ENCODE measurements at regions not wholly inside any gene's neighbourhood (a gene's known extent, or its start where the extent isn't known, plus 50 kb on each side); places are given as distances from the start of the nearest gene placed in this dataset.
"Not testable (repeated sequence)": the region's sequence is repeated elsewhere in the genome, so short reads cannot be mapped to it uniquely, and the experiment has no call there.

DNA sequence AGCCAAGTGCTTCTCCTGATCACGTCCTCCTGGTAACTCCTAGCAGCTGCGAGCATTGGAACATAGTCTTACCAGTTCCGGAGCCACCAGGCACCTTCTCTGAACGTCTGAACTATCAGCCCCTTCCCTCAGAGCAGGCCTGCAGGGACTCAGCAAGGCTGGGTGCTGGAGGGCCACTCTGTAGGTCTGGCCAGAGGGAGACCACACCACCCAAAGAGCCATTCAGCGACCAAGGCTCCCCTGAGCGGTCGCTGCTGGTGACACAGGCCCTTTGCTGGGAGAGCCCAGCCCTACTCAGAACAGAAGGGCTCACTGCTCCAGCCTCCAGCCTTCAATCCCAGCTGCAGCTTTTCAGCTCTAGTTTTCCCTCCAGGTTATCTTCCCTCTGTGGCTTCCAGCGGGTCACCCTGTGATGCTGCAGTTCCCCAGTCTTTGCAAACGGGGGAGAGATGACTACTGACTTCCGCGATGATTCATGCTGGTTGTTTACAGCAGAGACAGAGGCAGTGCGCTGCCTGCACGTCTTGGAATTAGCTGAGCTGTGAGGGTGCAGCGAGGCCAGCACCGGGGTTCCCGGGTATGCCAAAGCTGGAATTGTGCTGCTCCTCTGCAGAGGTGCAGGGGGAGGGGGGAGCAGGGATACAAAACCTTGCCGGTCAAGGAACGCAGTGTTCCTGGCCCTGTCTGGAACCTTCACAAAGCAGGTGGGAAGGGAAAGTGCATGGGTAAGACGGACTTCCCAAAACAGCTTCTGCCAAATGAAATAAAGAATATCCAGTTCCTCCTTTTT is 161.4 kb downstream of the LY86 start:
- no peak for DNase-seq

DNA sequence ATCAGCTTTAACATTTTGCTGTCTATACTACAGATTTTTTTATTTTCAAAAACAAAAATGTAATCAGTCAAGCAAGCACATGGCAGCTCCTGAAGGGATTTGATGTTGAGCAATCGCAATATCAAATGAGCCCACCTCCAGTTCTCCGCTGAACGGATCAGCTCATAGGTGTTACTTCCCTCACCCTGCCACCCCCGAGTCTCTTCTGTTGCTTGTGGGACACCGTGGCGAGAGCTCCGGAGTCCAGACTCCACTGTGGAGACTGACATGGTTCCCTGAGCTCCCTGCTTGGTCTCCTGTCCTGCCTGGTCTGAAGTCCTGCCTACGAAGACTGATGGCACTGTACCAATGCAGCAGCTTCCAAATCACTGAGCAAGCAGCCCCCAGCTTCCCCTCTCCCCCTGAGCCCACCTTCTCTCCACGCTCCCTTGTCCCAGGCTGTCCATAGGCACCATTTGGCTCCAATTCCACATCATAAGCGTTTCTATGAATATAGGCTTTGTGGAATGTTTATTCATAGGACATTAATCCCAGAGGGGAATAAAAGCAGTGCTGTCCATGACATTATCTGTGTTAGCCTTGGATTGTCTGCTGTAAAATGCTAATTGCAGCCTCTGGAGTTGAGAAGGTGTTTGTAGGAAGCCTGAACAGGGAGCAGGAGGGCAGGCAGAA is 162.2 kb downstream of the LY86 start:
- no peak for DNase-seq

DNA sequence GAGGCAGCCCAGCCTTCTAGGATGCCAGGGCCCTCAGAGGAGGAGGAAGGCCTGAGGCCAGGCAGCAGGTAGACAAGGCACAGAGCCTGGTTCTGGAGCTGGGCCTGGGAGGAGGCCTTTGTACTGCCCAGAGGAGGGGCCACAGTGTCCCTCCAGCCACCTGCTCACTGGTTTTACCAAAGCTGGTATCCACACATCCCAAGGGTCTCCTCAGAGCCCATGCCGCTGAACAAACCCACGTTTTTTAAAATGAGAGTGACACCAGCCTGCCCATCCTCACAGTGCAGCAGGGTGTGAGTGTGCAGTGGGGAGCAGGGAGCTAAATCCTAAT is 162.7 kb downstream of the LY86 start:
- DNase-seq = no peak

DNA sequence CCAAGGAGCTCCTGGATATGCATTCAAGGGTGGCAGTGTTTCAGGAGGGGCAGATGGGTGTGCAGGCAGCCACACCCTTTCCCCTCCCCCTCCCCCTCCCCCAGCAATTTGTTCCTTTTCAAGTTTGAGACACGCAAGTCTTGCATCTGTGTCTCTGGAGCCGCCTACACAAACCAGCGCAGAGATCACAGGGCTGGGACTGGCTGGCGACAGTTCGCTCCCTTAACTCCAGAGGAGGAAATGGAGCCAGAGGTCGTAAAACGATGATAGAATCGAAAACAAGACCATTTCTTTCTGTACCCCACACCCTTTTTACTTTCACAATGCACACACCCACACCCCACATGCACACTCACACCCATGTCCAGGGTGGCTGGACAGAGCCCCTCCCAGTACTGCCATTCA is 163.1 kb downstream of the LY86 start:
- DNase-seq = no peak

DNA sequence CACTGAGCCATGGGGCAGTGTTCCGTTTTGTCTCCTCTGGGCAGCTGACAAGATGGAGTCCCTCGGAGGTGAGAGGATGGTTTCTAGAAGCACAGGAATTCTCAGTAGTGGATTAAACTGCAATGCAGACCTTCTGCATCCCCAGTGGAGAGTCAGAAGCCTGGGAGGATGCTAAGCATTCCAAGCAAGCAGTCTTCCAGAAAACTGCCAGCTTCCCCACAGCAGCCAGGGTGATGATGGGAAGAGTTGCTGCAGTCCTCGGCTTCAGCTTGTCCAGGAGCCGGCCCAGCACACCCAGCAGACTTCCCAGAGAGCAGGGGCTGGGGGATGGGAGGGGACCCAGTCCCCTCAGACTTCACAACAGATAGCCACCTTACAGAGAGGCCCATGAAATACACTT is 163.6 kb downstream of the LY86 start:
- DNase-seq = no peak

DNA sequence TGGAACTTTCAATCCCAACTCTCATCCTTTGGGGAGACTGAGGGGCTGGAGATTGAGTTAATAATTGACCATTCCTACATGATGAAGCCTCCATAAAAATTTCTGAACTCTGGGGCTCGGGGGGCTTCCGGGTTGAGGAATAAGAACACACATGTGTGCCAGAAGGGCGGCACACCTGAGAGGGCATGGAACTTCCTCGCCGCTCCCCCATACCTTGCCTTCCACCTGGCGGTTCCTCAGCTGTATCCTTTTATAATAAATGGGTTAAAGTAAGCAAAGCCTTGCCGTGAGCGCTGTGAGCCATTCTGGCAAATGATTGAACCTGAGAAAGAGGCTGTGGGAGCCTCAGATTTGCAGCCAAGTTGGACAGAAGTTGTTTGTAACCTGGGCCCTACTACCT is 164.8 kb downstream of the LY86 start:
- no peak for DNase-seq

DNA sequence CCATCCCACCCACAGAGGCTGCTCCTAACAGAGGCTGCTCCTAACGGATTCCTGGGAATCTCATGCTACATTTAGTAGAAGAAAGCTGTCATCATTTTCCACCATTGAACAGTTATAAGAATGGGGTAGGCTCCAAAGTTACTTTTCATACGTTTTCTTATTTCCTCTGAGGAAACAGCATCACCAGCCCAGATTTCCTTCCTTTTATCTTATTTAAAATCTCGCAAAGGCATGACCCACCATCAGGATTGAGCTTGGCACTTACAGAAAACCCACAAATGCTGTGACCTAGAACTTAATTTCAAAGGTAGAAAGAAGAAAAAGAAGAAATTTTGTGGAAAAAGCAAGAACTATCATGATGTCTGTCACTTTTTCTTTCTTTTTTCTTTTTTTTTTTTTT is 168.0 kb downstream of the LY86 start:
- DNase-seq = no peak

DNA sequence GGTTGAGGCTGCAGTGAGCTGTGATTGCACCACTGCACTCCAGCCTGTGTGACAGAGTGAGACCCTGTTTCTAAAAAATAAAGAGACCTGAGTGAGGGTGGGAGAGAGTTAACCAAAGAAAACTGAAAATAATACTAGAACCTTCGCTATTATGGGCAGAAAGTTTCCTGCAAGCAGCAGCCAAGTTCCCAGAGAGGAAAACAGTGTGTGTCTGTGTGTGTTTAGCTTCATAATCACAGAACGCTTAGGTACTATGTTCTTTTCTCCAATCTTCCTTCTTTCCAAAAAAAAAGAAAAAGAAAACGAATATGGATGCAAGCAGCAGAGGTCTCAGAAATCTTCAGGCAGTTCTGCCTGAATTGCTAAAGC is 170.0 kb downstream of the LY86 start:
- no peak for DNase-seq

DNA sequence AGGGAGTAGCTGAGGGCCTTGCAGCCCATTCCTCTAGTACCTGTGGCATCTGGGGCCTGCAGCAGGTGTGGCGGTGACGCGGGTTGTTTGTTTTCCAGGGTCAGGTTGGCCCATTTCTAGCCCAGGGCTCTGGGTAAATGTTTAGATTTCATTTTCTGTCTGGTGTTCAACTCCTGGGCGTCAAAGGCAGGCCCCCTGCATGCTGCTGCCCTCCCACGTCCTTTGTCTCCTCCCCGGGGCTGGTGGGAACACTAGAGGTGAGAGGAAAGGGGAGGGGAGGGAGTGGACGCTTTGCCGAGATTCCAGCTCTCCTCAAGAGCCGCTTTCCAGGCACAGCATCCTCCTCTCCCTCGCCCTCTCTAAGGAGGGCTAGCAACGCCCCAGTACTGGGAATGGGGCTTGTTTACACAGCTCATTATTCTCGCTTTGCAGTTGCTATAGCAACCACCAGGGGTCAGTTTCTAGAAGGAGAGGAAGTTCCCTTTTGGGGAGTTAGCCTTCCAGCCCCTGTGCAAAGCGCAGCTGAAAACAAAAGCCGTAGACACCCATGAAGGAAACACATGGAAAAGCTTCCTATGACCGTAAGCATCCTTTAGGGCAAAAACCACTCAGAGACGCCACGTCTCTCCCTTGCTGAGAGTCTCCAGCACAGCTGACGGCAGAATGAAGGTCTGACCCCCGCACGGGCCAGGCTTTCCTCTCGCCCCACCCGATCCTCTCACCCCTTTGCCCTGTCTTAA is 170.6 kb downstream of the LY86 start:
- no peak for DNase-seq

DNA sequence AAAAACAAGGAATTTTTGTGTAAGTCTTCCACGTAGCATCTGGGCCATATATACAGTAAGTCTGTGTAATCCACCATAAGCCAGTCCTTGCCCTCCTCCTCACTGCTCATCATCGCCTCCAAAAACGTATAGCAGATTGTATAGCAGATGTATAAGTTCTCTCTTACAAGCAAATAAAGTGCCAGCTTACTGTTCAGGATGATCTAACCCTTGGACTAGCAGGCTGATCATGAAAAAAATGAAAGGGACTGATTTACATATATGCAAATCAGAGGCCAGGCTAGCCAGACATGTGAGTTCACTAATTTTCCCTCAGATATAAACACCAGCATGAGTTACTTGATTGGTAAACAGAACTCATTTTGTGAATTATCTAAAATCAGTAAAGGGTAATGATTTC is 171.5 kb downstream of the LY86 start:
- no peak for DNase-seq

DNA sequence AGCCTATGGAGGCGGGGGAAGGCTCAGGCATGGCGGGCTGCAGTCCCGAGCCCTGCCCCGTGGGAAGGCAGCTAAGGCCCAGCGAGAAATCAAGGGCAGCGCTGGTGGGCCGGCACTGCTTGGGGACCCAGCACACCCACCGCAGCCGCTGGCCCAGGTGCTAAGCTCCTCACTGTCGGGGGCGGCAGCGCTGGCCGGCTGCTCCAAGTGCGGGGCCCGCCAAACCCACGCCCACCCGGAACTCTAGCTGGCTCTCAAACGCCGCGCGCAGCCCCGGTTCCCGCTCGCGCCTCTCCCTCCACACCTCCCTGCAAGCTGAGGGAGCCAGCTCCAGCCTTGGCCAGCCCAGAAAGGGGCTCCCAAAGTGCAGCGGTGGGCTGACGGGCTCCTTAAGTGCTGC is 174.0 kb downstream of the LY86 start:
- not testable (repeated sequence) for DNase-seq

DNA sequence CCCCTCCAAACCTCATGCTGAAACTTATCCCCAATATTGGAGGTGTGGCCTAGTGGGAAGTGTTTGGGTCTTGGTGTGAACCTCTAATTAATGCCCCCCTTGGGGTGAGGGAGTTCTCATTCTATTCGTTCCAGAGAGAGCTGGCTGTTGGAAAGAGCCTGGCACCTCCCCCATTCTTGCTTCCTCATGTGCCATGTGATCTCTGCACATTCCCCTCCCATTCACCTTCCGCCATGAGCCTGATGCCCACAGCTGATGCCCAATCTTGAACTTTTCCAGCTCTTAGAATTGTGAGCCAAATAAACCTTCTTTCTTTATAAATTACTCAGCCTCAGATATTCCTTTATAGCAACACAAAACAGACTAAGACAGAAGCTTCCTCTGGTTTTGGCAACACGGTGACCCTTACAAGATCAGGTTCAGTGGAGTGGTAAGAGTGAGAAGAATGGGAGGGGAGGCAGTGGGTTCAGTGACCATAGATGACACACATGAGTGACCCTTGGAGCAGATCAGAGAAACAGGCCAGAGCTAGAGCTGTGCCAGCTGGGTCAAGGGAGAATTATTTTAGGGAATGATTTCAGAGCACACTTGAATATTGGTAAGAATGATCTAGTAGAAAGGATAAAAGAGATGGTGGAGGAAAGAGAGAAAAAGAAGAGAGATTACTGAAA is 176.4 kb downstream of the LY86 start:
- DNase-seq = no peak

DNA sequence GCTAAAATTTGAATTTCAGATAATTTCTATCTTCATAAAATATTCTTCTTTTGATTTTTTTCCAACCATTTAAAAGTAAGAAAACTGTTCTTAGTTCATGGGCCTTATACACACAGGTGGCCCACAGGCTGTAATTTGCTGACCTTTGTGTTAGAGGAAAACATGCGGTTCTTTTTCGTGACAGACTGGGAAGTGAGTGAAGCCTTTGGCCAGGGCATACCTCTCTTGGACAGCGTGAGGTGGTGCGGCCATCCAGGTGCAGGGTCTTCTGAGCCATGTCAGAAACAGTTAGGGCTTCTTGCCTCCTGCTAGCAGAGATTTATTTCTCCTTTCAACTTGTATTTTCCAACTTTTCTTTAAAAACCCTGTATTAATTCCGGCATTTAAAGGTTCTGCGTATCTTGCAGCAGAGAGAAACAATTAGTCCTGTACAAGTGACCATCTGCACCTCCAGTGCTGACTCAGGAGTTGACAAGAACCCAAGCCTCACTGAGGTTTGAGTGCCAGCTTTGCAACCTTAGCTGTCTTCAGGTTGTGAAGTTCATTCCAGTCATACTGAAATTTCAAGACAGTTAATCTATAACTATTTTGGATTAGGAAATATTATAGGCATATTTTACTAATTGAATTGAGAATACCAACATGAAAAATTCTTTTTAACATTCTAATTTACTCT is 177.8 kb downstream of the LY86 start:
- DNase-seq = no peak

DNA sequence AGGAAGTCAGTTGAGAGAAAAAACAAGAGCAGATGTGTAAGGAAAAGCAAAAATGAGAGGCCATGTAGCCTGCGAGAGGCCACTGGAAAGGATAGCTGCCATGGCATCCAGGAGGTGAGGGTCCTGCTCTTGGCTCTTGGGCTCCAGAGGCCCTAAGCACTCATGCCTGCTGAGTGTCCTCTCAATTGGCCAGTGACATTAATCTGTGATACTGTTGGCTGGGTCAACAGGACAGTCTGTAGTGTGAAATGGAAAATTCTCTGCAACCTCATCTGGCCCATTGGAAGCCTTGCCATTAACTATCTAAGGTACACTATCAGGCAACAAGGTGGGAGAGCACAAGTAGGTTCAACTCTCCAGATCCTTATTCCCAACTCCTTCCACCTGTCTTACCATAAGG is 180.9 kb downstream of the LY86 start:
- no peak for DNase-seq

DNA sequence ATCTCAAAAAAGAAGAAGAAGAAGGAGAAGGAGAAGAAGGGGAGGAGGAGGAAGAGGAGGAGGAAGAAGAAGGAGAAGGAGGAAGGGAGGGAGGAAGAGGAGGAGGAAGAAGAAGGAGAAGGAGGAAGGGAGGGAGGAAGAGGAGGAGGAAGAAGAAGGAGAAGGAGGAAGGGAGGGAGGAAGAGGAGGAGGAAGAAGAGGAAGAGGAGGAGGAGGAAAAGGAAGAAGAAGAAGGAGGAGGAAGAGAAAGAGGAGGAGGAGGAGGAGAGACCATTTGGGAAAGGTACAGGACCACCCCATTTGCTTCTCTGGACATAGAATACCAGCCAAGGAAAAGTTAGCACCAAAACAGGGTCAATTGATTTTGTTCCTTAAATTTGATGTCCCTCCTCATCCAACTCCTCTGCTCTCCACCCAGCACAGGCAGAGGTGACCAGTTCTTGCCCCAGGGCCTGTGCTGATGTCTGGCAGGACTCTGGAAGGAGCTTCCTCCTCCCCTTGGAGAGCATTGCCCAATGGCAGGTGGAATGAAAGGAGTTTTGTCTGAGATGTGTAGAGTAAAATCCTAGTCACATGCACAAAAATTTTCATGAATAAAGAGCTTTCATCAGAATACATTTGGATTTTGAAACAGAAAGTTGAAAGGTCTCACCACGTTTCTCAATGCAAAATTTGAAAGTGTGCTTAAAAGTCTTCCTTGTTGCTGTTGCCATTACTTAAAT is 182.9 kb downstream of the LY86 start:
- DNase-seq = no peak

DNA sequence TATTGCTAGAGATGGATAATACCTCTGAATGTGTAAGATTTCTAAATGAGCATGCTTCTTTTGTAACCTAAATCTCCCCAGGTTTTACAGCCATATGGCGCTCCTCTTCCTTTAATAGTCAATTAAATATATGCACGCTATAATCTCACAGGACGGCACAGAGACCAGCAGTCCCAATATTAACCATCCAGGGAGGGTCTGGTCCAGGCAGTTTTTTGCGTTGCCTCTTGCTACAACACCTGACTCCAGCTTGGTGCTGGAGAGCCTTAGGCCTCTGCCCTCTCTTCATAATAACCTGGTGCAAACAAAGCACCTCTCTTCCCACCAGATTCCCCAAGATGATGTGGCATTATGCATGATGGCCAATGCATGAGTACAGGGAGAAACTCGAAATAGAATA is 183.4 kb downstream of the LY86 start:
- no peak for DNase-seq

DNA sequence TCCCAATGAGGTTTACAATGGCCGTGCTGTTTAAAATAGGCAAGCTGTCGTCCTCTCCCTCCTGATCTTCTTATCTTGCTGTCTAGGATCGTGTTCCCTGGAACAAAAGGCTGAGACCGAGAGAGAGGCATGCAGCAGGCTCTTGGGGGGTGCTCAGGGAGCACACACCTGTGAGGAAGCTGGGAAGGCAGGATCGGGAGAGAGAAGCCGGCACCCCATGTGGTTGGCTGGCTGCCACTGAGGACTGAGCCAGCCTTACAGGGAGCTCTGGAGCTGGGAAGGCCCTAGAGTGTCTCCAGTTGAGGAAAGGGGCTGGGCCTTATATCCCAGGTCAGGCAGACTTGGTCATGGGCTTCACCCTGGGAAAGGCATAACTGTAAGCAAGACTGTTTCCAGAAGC is 184.2 kb downstream of the LY86 start:
- DNase-seq = no peak

DNA sequence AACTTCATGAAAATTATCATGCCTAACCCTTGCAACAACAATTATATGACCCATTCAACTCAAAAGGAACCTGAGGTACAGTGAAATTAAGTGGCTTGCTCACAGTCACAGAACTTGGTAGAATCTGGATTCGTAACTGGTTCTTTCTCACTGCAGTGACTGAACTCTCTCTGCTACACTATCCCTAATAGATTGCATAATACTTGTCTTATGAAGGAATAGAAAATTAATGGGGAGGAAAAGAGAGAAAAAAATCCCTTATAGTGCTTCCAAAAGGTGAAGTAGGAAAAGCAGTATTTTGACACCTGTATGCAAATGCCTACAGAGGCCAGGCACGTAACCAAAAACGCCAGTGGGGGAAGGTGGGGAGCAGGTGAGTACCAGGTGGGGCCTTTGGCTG is 186.6 kb downstream of the LY86 start:
- DNase-seq = no peak

DNA sequence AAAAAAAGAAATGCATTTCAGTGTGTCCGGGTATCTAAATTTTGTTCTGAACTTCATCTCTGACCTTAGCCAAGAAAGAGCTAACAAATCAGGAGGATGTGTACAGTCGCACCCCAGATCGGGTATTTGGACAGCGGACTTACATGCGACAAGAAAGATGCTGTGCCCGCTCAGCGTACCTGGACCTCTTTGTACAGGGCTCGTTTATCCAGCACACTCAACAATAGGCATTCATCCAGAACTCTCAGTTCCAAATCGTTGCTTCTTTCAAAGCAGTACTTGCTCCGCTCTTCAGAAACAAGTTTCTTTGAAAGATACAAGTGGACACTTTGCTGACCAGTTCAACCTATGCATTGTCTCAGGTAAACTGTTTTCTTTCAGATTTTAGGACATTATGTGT is 191.7 kb downstream of the LY86 start:
- DNase-seq = no peak

DNA sequence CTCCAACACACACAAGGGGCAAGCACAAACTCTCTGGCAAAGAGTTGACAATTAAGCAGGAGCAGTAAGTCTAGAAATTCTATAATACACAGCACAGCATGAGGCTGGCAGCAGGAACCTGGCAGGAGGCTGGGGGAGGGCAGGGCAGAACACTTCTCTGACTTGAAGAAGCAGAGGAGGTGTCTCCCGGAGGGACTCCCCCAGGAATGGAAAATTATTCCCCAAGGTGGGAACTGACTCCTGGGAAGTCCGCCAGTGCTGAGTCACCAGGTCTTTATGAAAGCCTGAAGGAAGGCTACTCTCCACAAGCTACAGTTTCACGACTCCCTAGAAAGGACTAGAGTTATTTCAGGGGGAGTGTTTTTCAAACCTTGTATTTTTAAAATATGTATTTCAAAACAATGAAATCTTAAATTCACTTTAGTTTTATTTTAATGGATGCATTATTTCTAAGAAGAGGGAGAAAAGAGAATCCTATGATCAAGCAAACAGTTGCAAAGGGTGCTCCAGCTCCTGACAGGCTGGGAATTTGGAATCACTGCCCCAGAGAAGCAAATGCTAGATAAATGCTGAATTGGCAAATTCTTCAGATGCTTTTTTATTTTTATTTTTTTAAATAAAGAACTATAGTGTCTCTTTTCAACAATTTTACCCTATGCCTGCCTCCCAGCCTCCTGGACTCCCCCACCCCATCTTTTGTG is 192.8 kb downstream of the LY86 start:
- no peak for DNase-seq

DNA sequence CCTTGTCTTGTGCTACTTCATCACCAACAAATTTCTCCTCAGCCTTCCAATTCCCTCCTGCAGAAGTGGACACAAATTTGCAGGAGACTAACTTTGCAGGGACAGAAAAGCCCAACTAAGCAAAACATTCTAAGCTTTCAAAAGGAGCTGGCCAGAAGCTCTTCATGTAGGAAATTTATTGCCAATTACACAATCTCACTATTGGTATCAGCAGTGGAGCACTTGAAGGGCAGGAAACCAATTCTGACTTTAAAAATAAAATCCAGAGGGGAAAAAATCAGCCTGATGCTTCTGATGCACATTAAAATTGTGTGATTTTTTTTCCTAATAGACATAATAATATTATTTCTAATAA is 193.3 kb downstream of the LY86 start:
- DNase-seq = no peak

DNA sequence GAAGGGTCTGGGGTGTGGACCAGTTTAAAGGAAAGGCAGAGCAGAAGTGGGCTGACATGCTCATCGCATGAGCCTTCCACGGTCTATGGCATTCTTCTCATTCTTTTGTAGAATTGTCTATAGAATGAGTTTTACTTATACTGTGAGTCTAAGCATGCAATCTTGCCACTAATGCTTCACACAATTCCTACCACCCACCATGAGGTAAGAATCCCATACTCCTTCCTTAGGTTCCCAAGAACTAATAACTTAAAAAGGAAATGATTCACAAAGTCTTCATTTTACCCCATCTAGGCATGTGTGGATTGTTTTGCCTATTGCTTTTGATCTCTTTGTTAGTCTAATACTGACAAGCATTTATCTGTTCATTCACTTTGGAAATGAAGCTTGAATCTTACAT is 195.2 kb downstream of the LY86 start:
- DNase-seq = no peak
